GM21717 (cell line): ENCODE measurements at regions not wholly inside any gene's neighbourhood (a gene's known extent, or its start where the extent isn't known, plus 50 kb on each side); places are given as distances from the start of the nearest gene placed in this dataset.

Experiments
- ATAC-seq: cut with Tn5 transposase; IDR thresholded peaks from one replicate; pipeline ENCODE4 v1.9.1; 2021; ENCODE audit warnings: mild to moderate bottlenecking, moderate library complexity; ENCODE audit not compliant: unreplicated experiment

DNA sequence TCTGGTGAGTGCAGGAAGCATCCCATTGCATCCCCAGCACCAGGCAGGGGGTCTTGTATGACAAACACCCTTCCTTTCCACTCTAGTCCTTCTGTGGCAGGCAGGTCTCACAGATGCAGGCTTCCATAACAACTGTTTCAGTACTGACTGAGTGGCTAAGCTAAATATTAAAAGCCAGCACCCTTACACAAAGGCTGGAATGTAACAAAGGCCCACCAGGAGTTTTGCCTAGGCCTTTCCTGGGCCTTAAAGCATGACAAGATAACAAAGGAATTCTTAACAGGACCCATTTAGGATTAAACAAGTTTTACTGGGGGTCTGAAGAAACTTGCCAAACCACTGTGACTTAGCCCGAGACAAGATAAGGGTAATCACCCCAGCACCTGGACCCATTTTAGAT is 228.9 kb upstream of the RPL38 start:
- no peak for ATAC-seq

DNA sequence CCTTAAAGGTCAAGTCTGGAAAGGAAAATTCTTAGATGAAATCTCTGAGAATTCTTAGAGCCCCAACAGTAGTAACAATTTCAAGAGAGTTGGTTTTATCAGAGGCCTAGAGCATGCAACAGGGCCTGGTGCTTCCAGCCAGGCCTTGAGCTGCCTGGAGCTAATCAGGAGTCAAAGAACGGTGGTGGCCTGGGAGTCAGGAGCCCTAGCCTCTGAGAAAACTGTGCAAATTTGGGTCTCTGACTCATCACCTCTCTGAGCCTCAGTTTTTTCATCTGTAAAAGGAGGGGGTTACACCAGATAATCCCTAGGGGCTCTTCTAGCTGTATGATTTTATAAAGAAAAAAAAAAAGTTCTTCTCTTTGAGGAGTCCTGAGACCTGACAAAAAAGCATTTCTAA is 227.3 kb upstream of the RPL38 start:
- ATAC-seq: no peak

DNA sequence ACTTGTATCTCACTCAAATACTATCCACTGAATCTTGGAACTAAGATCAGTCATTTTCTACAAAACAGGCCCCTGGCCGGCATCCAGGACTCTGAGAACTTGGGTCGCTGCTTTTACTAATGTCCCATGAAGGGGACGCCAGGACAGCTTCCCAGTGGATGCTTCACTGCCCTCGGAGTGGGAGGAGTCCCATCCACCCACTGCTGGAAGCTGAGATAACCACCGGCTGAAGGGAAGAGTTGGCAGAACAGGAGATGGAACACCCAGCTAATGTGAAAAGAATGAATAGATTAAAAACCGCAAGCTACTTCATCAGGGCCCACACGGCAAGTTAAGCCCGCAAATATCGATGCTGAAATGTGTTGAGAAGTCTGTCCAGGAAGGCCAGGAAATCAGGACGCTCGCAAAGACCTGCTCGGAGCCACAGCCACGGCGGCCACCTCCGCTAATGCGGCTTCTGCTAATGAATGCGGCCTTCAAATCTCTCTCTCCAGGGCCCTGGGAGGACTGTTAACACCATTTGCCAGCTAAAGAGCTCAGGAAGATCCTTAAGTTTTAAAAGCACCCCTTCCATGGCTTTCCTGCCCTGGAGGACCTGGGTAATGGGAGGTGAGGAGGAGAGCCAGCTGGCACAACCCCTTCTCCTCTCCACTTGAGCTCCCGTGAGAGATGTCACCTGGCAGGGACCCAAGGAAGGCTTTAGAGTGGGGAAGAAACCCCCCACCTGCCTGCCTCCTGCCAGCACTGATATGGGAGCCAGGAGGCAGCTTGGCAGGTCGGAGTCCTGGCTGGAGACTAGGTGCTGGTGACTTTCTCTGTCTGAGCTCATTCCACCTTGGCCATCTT is 226.6 kb upstream of the RPL38 start:
- no peak for ATAC-seq

DNA sequence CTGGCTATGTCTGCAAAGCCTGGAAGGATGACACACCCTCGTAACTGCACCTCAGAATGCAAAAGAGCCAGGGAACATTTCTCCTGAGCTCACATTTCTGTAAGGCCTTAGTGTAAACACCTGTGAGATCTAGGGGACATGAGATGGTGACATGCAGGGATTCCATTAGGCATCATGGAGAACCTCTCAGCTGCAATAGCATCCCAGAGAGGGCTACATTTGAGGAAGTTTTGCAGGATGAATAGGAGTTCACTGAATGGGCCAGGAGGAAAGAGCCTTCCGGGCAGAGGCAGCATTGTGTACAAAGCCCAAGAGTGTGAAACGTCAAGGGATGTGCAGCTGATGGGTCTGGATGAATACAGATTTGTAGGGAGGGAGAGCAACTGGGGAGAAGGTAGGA is 223.0 kb upstream of the RPL38 start:
- ATAC-seq: no peak

DNA sequence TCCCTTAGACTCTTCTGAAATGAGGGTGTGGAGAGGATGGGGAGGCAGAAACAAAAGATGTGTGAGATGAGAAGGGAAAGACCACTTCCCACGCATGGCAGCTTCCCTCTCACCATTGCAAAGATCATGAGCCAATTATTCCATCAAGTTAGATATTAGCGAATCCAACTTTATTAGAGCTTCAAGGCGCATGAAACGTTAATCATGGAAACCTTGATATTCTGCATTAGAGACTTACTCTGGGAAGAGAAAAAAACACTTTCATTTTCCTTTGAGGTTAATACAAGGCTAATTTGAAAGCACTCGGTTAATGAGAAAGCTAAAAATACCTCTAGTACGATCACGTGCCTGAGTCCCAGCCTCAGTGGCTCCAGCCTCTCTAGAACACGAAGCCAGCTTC is 220.6 kb upstream of the RPL38 start:
- no peak for ATAC-seq

DNA sequence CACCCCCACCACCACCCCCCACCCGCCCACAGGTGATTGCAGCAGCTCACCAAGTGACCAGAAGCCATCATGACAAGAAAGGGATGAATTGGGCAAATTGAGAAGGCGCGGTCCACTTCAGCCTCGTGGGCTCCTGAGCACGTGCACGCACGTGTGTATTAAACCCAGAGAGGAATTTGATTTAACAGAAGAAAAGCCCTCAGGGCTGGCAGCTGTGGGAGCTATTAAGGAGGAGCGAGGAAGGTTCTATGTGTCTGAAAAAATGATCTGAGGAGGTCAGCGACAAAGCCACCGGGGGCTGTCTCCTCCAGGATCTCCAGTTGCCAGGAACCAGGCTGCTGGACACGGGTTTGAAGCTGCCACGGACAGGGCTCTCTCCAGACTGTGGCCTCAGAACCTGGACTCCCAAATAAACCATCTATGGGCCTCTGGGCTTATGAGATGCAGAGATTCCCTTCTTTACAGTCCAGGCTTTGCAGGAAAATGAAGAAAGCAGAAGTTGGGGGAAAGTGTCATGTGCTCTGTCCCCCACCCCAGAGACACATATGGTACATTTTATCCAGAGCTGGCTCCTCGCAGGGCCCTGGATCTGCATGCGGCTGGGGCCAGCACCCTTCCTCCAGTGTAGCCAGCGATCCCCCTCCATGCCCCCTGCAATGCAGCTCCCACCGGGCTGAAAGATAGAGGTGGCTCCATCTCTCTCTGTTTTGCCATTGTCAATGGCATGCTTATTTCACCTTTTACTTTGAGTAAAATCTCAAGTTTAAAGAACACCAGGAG is 219.7 kb upstream of the RPL38 start:
- no peak for ATAC-seq

DNA sequence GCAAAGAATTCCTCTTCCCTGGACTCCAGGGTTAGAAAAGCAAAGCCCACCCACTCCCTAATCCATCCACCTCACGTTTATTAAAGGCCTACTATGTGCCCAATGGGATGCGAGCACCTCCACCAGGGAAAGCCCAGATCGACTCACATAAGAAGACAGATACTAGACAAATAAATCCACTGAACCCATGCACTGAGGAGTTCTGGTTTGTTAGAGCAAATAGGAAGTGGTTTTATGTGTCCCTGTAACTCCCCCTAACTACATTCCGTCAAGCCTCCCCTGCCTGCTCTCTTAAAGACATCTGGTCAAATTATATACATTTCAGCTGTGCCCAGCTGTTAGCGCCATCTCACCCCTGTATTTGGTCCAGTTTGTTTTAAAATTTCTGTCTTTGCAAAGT is 218.5 kb upstream of the RPL38 start:
- ATAC-seq: no peak

DNA sequence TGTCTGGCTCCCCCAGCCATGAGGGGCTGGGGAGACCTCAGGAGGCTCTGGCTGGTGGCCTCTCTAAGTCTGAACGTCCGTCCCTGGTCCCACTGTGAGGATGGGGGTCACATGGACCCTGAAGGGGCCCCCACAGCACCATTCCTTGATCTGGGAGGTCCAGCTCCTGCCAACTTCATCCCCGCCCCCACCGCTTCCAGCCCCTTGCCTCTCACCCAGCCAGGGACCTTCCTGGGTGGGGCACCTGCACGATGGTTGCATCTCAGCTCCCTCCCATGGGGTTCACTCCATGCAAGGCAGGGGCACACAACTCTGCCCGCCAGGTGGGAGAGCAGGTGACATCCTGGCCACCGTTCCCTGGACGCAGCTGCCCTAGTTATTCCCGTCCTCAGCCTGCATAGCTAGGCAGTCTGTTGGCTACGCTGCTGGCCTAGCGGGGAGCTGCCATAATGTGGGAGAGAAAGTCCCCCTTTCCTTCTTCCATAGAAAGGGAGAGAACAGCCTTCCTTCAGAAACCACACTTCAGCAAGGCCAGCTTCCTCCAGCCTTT is 217.9 kb upstream of the RPL38 start:
- no peak for ATAC-seq

DNA sequence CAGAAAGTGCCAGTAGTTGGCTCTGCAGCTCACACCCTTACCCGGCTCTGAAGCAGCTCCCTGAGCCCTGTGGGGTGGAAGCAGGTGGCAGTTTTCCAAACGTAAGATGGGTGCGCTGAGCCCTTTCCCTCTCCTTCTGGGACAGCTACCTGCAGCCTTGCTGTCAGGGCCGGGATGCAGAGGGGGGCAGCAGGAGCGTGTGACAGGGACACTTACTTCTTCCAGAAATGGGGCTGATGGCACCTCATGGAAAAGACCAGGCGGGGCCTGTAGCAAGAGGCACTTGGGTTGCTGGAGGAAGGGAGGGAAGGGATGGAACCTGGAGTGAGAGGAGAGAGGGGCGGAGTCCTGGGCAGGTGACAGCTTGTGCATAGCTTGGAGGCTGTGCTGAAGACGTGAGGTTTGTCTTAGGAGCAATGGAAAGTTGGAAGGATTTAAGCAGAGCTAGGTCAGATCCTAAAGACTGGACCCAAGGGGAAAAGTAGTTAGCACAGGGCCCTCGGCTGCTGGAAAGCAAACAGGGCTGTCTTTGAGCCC is 216.8 kb upstream of the RPL38 start:
- no peak for ATAC-seq

DNA sequence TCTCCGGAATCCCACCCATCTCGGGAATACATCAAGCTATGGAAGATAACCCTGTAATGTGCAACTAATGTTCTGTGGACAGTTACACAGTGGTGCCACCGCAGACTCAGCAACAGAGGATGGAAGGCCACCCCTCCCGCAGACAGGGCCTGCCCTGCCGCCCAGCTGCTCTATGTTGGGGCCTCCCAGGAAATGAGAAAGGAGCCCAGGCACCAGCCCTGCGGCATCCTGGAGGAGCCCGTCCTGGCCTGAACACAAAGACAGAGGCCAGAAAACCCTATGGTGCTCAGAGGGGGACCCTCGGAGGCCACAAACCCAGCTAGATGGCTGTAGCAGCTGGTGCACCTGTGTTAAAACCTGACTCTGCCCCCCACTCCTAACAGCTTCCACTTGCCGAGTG is 216.1 kb upstream of the RPL38 start:
- no peak for ATAC-seq

DNA sequence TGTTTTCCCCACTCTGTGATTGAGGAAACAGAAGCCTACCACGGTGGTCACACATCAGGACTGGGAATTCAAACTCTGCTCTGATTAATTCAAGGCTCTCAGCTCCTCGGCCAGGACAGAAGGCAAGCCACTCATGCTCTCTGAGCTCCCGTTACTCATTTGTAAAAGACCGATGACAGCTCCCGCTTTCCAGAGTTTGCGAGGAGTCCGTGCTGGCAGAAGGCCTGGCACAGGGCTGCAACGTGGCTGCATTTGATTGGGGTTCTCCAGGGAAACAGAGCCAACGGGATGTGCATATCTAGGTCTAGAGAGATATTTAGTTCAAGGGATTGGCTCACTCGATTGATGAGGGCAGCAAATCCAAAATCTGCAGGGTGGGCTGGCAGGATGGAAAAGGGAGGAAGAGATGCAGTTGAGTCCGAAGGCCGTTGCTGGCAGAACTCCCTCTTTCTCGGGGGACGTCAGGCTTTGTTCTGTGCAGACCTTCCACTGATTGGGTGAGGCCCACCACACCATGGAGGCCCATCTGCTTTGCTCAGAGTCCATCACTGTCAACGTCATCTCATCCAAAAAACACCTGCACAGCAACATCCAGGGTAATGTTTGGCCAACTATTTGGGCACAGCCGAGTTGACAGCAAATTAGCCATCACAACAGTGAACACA is 215.5 kb upstream of the RPL38 start:
- ATAC-seq: no peak

DNA sequence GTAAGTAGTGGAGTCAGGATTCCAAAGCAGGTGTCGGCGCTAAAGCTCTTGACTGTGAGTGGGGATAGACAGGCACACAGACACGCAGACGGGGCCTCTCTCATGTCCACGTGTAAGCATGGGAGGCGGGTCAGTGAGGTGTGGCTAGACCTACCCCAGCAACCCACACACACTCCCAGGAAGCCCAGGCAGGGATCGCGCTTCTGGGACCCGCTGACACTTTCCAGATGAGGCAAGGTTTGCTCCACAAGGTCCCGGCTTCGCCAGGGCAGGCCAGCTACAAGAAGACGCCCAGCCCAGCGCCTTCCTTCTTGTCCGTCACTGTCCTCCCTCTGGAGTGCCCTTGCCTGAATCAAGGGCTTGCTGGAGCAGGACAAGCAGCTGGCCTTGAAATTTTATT is 213.8 kb upstream of the RPL38 start:
- ATAC-seq: no peak

DNA sequence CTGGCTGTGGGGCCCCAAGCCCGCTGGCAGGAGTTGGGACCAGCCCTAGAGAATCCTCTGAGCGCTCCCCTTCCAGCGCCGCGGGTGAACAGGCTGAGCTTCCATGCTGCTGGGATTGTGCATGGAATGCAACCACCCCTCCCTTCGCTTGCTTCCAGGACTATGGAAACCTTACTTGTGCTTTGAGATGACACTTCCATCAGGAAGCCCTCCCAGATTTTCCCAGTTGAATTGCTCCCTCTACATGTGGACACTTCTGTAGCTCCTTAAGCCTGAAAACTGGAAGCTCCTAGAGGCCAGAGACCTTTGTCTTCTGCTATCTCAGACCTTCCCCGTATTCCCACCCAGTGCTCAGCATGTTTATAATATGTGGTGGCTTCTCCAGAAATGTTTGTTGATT is 213.2 kb upstream of the RPL38 start:
- ATAC-seq: no peak

DNA sequence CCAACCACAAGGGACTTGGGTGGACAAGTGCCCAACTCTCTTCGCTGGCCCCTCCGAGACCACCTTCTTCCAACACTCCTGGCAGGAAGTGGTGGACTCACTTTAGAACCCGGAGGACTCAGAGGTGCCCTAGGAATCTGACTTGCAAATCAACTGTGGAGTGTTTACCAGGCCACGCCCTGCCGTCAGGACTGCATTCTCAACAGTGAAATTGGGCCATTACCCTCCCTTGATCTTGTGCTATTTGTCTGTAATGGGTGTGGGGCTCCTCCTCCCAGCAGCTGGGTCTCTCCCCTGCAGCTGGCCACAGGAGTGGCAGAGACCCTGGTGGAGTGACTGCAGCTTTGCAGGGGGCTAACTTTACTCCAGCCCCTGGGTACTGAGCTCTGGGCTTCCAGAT is 212.2 kb upstream of the RPL38 start:
- ATAC-seq: no peak

DNA sequence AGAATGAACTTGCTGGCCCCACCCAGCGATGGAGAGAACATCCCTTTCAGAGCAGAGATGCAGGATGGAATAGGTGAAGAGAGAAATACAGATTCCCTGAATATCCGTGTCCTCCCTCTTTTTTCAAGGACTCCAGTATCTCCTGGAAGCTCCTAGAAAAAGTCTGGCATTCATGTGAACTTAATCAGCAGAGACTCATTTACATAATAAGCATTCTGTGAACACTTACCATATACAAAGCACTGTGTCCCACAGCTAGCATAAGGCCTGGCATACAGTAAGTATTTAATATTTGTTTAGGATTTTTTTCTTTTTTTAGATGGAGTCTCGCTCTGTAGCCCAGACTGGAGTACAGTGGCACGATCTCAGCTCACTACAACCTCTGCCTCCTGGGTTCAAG is 208.5 kb upstream of the RPL38 start:
- ATAC-seq: no peak

DNA sequence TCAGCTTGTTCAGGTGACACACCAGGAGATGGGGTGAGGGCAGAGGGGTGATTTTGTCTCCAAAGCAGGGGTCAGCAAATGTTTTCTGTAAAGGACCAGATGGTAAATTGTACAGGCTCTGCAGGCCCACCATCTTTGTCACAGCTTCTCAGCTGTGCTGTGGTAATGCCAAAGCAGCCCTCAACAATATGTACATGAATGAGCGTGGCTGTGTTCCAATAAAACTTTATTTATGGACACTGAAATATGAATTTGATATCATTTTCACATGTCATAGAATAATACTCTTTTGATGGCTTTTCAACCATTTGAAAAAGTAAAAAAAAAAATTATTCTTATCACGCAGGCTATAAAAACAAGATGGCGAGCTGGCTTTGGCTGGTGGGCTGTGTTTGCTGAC is 206.4 kb upstream of the RPL38 start:
- ATAC-seq: no peak

DNA sequence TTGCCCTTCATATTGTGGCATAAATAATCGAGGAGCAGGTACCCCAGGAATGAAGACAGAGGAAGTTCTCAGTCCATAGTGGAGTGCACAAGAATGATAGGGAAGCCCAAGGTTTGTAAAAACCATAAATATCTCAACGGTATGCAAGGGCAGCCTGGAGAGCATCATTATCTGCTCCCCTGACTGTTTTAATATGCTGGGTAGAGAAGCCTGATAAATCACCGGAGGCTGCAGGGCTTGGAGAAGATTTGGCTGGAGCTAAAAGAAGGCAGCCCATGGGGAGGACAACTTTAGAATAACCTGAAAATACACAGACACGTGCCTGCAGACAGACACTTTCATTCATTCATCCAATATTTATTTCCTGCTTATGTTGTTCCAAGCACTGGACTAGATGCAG is 205.2 kb upstream of the RPL38 start:
- no peak for ATAC-seq

DNA sequence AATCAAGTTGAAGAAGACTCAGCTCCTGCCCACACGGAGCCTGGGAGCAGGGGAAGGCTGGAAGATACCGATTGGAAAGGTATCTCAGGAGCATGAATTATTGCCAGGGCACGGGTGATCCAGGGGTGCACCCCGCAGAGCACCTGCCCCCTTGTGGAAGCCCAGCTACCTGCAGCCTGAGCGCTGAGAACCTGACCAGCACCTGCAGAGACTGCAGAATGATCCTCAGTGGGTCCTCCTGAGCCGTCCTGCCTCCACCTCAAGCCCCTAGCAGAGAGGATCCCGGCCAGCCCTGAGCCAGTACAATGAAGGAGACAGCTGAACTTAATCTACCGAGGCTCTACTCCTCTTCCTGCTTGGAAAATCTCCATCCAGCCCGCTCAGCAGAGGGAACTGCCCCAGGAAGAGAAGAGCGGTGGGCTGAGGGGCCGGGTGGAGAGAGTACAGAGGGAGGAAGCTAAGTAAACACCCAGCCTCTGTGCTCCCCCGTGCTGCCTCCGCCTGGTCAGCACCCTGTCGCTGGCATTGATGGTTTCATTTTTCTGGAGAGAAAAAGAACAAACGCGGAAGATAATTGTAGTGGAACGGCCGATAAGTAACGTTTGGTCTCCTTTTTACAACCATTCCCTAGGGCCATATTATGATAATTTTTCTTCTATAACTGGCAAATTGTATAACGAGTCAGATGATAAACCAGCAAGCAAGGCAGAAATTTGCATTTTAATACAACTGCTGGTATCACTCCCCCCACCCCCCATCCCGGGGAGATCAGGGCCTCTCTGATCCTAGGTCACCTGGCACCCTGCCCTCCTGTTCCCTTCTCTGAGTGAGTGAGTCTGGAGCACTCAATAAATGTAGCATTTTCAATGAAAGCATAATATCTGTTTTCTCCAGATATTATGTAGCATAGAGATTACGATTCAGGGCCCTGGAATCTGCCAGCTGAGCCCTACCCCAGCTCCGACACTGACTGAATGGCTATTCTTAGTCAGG is 204.5 kb upstream of the RPL38 start:
- ATAC-seq: peak; percentile 67

DNA sequence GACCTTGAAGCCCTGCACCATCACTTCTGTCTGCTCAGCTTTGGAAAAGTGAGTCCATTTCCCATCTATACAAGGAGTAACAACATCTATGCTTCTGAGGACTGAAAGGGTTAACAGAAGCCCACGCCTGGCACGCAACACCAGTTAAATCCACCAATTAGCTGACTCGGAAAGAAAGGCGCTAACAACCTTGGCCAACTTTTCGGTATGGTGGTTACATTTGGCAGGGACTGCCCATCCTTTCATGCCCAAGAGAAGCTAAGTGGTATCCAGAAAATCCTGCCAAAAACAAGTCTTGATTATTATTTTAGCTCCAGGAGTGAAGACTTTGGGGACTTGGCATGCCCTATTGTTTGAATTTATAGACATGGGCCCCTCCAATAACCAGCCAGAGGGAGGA is 202.3 kb upstream of the RPL38 start:
- ATAC-seq: no peak

DNA sequence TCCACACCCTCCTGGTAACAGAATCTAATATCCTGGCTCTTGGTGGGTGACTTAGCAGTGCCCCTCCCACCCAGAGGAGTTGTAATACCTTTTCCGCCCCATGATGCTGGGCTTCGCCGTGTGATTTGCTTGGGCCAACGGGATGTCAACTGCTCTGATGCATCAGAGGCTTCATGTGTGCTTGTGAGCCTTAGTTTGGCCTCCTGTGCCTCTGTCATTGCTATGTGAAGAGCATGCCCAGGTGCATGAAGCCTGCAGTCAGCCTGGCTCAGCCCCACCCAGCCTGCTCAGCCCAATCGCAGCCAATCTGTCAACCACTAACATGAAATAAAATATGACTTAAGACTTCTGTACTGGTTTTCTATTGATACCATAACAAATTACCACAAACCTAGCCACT is 201.2 kb upstream of the RPL38 start:
- ATAC-seq: no peak
